ENCODE measurements at regions not wholly inside any gene's neighbourhood (a gene's known extent, or its start where the extent isn't known, plus 50 kb on each side); places are given as distances from the start of the nearest gene placed in this dataset.

- DNase-seq, result no peak
These were observed 677.9 kb upstream of the SEMA6A start for GRCh38 chr5:117252566-117252965.

DNA sequence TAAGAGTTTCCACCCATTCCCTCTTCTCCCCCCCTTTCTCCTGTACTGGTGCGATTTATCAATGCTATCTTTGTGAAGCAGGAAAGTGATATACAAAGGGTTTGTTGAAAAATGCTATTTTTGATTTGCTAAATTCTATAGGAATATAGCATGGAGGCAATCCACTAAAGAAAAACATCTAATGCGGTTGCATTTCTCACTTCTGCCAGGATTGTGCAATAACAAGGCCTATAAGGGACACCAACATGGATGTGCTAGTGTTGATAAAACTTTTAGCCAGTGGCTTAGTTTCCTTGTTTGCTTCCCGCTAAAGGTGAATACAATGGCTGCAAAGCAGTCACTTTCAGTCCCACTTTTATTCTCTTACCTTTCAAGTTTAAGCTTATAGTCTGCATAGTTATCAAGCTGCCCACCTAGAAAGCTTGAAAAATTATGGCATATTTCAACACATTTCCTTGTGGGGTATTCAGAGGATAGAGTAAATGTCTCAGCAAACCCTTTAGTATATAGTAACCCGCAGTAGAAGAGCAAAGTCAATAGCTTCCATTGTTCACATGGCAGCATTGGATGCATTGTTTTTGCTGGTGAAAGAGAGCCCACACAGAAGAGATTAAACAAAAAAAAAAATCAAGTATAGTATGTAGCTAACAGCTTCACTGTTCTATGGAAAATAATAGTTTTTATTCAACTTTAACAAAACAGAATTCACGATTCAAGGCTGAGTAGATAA lies 674.6 kb upstream of the SEMA6A start:
- DNase-seq, result no peak

GRCh38 chr5:117246424-117246823 lies 671.8 kb upstream of the SEMA6A start:
- DNase-seq, result no peak

DNA sequence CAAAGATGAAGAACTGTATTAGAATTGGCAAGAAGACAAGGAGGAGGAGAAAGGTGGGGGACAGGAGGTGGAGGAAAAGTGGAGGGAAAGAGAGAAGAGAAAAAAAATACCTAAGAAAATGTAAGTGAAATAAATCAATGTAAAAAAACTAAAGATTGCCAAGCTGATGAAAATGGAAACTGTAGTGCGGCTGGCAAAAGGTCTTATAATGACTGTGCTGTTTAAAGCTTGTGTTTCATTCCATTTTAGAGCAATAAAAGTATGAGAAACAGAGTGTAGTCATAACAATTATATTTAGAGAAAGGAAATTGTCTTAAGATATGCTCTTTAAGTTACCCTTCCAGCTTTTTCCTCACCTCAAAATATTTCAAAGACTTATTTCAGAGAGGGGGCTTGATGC lies 670.5 kb upstream of the SEMA6A start:
- DNase-seq, result no peak

GRCh38 chr5:117242028-117242427 lies 667.4 kb upstream of the SEMA6A start:
- no peak for DNase-seq

GRCh38 chr5:117236941-117237340 lies 662.3 kb upstream of the SEMA6A start:
- no peak for DNase-seq

DNA sequence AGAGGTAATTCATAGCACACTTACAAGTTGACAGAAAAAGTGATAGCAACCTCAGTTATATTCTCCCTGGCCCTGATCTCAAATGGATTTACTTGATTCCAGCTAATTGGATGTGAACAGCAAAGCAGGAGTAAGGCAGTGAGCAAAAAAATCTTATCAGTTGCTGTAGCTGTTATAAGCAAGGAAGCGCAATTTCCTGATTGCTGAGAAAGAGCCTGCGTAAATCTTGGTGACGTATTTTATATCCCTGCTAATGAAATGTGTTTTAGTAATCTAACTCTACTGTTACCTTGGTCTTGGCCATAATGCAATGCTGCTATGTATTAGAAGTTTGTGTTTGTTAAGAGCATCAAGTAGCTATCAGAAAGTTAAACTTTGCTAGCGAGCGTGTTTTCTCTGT lies 661.2 kb upstream of the SEMA6A start:
- no peak for DNase-seq

DNA sequence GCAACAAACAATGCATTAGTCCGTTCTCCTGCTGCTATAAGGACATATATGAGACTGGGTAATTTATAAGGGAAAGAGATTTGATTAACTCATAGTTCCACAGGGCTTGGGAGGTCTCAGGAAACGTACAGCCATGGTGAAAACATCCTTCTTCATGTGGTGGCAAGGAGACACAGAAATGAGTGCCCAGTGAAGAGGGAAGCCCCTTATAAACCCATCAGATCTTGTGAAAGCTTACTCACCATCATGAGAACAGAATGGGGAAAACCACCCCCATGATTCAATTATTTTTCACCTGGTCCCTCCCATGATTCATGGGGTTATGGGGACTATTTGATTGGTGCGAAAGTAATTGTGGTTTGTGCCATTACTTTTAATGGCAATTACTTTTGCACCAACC lies 655.8 kb upstream of the SEMA6A start:
- no peak for DNase-seq

- DNase-seq, result no peak
These were observed 646.1 kb upstream of the SEMA6A start for GRCh38 chr5:117220730-117221129.

- DNase-seq, result no peak
These were observed 644.2 kb upstream of the SEMA6A start for GRCh38 chr5:117218789-117219188.

DNA sequence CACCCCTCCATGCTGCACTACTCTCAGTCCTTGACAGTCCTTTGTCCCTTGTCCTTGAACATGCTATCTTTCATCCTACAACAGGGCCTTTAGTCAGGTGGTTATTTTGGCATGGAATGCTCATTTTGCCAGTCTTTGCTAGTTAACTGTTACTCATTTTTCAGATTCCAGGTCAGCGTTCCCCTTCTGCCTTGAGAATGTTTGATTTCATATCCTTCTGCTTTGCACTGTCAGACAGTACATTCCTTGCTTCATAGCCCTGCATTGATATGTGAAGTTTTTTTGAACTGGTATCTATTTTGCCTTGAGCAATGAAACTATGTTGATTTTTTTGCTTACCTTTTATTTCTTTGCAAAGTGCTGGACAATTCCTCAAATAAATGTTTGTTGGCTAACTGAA lies 638.2 kb upstream of the SEMA6A start:
- DNase-seq, result no peak

- DNase-seq, result no peak
These were observed 636.2 kb upstream of the SEMA6A start for GRCh38 chr5:117210796-117211195.

DNA sequence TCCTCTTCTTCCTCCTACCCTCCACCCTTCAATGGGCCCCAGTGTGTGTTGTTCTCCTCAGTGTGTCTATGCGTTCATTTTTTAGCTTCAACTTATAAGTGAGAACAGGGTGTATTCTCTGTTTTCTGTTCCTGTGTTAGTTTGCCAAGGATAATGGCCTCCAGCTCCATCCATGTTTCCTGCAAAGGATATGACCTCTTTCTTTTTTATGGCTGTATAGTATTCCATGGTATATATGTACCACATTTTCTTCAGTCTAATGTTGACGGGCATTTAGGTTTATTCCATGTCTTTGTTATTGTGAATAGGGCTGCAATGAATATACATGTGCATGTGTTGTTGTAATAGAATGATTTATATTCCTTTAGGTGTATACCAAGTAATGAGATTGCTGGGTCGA lies 634.9 kb upstream of the SEMA6A start:
- no peak for DNase-seq

GRCh38 chr5:117207088-117207668 lies 632.6 kb upstream of the SEMA6A start:
- no peak for DNase-seq

- DNase-seq, result no peak
These were observed 631.3 kb upstream of the SEMA6A start for GRCh38 chr5:117205894-117206293.

DNA sequence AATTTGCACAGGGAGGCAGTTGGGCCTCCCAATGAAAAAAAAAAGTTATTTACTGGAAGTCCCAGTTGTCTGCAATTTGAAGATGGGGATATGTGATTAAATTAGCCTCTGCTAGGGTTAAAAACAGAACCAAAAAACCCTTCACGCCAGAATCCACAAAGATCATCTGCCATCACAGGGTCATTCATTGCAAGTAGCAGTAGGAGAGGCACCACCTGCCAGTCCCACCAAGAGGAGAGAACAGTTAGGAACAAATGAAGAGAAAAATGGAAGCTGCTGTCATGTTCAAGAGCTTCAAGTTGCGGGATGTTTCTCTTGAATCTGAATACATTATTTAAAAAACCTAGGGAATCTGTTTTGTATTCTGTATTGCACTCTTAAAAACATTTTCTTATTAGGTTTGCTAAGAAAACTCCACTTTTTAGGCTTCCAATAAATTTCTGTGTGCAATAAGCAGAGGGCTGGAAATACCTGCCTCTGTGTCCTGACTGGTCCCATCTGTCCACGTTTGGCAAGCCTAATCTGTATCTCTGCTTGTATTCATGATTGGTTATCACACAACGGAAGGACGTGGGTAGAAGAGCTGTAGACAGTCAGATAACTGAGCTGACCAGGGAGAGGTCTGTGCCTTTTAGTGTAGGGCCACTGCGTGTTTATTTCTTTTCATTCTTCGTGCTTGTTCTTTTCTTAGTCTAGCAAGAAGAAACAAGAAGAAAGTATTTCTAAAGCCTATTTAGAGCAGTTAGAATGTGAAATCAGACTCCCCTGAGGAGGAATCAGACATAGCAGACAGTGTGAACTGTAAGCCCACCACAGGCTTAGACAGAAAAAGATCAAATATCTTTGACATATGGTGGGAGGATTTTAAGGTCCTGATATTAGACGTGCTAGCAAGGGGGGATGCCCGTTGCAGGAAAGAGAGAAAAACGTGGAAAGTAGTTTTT lies 630.6 kb upstream of the SEMA6A start:
- DNase-seq, result no peak

- no peak for DNase-seq
These were observed 629.8 kb upstream of the SEMA6A start for GRCh38 chr5:117204404-117204803.

DNA sequence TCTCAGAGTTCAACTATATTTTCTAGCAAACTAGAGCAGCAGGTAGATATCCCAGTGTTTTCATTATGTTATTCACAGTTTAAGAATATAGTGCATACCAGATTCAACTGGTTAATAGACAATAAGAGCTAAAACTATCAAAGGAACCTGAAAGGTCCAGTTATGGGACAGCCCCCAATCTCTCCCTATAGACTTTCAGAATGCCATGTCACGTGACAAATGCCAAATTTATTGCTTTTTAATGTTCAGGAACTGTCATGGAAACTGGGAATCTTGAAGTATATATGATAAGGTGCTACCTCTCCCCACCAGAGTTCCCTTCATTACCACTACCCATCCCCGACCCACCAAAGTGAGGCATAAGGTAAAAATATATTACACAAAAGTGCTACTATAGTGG lies 629.0 kb upstream of the SEMA6A start:
- DNase-seq, result no peak

- no peak for DNase-seq
These were observed 626.4 kb upstream of the SEMA6A start for GRCh38 chr5:117201001-117201400.

GRCh38 chr5:117195076-117195475 lies 620.5 kb upstream of the SEMA6A start:
- DNase-seq, result no peak

DNA sequence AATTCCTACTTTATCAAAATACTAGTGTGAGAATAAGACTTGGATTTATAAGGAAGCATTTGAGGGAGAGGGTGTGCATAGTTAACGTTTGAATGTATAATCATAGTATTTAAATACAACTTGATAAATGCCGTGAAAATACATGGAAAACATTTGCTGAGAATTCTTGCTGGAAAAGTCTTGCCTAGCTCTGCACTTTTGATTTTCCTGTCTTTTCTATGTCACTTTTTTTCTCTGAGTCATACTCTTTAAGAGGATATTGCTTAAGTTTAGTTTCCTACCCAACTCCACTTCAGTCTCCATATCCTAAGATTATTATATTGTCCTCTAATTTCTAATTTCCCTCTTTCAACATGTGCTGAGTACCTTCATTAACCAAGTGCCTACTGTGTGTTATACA lies 616.6 kb upstream of the SEMA6A start:
- DNase-seq, result no peak

DNA sequence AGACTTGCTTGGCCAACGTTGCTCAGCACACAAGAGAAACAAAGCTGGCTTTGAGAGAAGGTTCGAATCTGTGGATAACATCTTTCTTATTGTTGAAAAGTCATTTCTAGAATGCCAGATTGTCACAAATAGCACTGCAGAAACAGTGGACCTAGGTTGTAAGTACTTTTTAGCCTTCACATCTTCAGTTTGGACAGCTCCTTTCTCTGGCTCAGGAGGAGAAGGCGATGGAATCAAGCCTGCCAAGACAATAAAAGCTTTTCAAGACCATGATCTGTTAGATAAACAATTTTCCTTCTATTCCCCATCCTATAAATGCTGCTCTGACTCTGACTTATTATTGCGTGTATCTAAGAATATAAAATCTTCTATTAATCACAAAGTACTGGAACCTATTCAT lies 615.2 kb upstream of the SEMA6A start:
- DNase-seq, result no peak

DNA sequence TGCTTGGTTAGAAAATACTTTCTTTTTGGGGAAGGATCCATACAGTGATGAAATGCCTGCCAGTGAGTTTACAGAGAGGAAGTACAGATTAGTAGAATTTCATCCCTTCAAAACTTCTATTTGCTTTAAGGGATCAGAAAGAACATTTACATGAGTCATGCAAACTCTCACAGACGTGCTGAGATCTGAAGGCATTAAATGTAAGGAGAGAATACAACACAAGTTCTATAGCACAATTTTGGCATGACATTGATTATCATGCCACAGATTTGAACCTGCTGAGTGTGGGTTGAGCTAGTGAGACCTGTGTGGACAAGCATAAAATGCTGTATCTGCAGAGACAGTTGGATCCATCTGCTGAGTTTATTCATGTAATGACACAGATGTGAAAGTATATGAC lies 613.6 kb upstream of the SEMA6A start:
- no peak for DNase-seq

DNA sequence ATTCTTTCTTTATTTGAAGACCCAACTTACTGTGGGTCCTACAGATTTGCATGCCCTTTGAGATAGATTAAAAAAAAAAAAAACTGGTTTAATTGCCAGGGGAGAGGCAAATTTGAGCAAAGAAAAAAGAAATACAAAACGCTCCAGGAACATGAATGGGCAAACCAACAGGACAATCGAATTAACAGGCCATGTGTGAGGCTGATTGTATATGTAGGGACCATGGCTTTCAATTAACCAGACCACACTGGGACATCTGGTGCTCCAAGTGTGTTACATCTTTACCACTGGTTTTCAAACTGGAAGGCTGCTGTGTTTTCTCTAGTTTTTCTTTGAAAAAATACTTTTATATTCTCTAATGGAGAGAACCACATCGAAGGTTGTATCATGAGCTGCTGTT lies 612.1 kb upstream of the SEMA6A start:
- no peak for DNase-seq
